ENCODE measurements at regions not wholly inside any gene's neighbourhood (a gene's known extent, or its start where the extent isn't known, plus 50 kb on each side); places are given as distances from the start of the nearest gene placed in this dataset.
A peak's percentile ranks its signal among the peaks of the same experiment; 100 is the strongest.

DNA sequence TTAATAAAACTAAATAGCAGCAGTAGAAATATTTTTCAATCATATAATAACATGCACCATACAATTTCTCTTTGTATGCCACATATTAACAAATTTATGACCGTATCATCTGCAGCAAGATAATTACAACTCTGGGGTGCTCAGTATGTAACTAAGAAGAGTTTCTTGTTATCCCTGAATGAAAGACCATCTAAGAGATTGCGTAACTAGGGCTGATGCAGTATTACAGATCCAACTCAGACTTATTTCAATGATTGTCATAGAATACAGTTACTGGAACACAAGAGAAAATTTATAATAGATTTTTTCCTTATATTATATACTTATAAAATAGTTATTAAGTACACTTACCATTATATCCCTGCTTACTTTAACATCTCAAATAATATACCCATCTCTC lies 305.1 kb downstream of the SLITRK1 start:
- H3K27ac ChIP-seq (ENCODE audit: low read depth, low read length) = no peak overlapping the region
- H3K4me1 ChIP-seq (ENCODE audit: control insufficient read depth, insufficient read depth, low read length) = no peaks in the 10 kb centered on the region
- DNase-seq (ENCODE audit: low read depth in 4 of 6, low spot score in 6 of 6) = no peak
- H3K4me3 ChIP-seq (ENCODE audit: low read depth, low read length) = no peak overlapping the region
- H3K27me3 ChIP-seq (ENCODE audit: control insufficient read depth, insufficient read depth, low read length) = no peaks in the 10 kb centered on the region
- WGBS (ENCODE audit: insufficient coverage) = no CpG with 5 or more reads among the region's 2 CpGs
- no peaks in the 10 kb centered on the region for H3K36me3 ChIP-seq (ENCODE audit: control insufficient read depth, insufficient read depth, low read length)
- H3K9me3 ChIP-seq (ENCODE audit: control insufficient read depth, insufficient read depth, low read length) = no peaks in the 10 kb centered on the region

- WGBS (ENCODE audit: insufficient coverage) = no CpG with 5 or more reads among the region's 3 CpGs
- Histone ChIP-seq H3K4me1 (ENCODE audit: control insufficient read depth, insufficient read depth, low read length) (no peaks in the 10 kb centered on the region), H3K9me3 (ENCODE audit: control insufficient read depth, insufficient read depth, low read length) (no peaks in the 10 kb centered on the region), H3K4me3 (ENCODE audit: low read depth, low read length) (no peak overlapping the region), H3K27me3 (ENCODE audit: control insufficient read depth, insufficient read depth, low read length) (no peaks in the 10 kb centered on the region), H3K36me3 (ENCODE audit: control insufficient read depth, insufficient read depth, low read length) (no peaks in the 10 kb centered on the region), H3K27ac (ENCODE audit: low read depth, low read length) (no peak overlapping the region)
- DNase-seq (ENCODE audit: low read depth in 4 of 6, low spot score in 6 of 6) = no peak
Observed at GRCh38 chr13:83568019-83568418, 314.3 kb downstream of the SLITRK1 start.

- no peak overlapping the region for H3K27ac ChIP-seq (ENCODE audit: low read depth, low read length)
- H3K36me3 ChIP-seq (ENCODE audit: control insufficient read depth, insufficient read depth, low read length) = no peaks in the 10 kb centered on the region
- H3K4me3 ChIP-seq (ENCODE audit: low read depth, low read length) = no peak overlapping the region
- WGBS (ENCODE audit: insufficient coverage) = 59% methylated on average over 3 of the region's 5 CpGs
- no peaks in the 10 kb centered on the region for H3K9me3 ChIP-seq (ENCODE audit: control insufficient read depth, insufficient read depth, low read length)
- H3K4me1 ChIP-seq (ENCODE audit: control insufficient read depth, insufficient read depth, low read length) = no peaks in the 10 kb centered on the region
- H3K27me3 ChIP-seq (ENCODE audit: control insufficient read depth, insufficient read depth, low read length) = no peaks in the 10 kb centered on the region
- DNase-seq (ENCODE audit: low read depth in 4 of 6, low spot score in 6 of 6) = no peak
Observed at GRCh38 chr13:83563499-83563898, 318.8 kb downstream of the SLITRK1 start.

GRCh38 chr13:83557845-83558244 lies 324.4 kb downstream of the SLITRK1 start:
- Histone ChIP-seq H3K4me1 (ENCODE audit: control insufficient read depth, insufficient read depth, low read length) (no peaks in the 10 kb centered on the region), H3K27ac (ENCODE audit: low read depth, low read length) (no peak overlapping the region)

GRCh38 chr13:83549671-83550070 lies 332.6 kb downstream of the SLITRK1 start:
- Histone ChIP-seq H3K36me3 (ENCODE audit: control insufficient read depth, insufficient read depth, low read length) (no peaks in the 10 kb centered on the region), H3K27ac (ENCODE audit: low read depth, low read length) (no peak overlapping the region), H3K4me1 (ENCODE audit: control insufficient read depth, insufficient read depth, low read length) (no peaks in the 10 kb centered on the region), H3K4me3 (ENCODE audit: low read depth, low read length) (no peak overlapping the region), H3K9me3 (ENCODE audit: control insufficient read depth, insufficient read depth, low read length) (no peaks in the 10 kb centered on the region), H3K27me3 (ENCODE audit: control insufficient read depth, insufficient read depth, low read length) (no peaks in the 10 kb centered on the region)
- DNase-seq (ENCODE audit: low read depth in 4 of 6, low spot score in 6 of 6) = no peak
- WGBS (ENCODE audit: insufficient coverage) = no CpG with 5 or more reads among the region's 1 CpG

More at GRCh38 chr13:83557845-83558244, 324.4 kb downstream of the SLITRK1 start:
- WGBS (ENCODE audit: insufficient coverage) = no CpG with 5 or more reads among the region's 2 CpGs
- Histone ChIP-seq H3K27me3 (ENCODE audit: control insufficient read depth, insufficient read depth, low read length) (no peaks in the 10 kb centered on the region), H3K36me3 (ENCODE audit: control insufficient read depth, insufficient read depth, low read length) (no peaks in the 10 kb centered on the region), H3K4me3 (ENCODE audit: low read depth, low read length) (no peak overlapping the region), H3K9me3 (ENCODE audit: control insufficient read depth, insufficient read depth, low read length) (no peaks in the 10 kb centered on the region)
- DNase-seq (ENCODE audit: low read depth in 4 of 6, low spot score in 6 of 6) = no peak

DNA sequence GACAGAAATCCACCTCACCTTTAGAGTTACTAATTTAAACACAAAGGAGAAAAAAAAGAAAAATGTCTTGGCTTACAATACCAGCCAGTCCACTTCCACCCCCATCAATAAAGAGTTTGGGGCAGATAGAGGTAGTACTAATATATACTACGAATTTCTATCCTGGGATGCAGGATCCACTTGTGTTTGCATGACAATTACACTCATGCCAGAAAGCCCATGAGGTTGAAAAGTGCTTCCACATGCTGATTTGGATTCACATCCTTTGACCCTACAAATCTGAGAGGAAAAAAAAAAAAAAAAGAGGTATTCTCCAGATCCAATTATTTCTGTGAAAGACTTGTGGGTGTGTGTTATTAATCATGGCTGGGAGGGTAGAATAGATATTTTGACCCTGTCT lies 335.2 kb downstream of the SLITRK1 start:
- no peaks in the 10 kb centered on the region for H3K27me3 ChIP-seq (ENCODE audit: control insufficient read depth, insufficient read depth, low read length)
- H3K27ac ChIP-seq (ENCODE audit: low read depth, low read length) = no peak overlapping the region
- no peaks in the 10 kb centered on the region for H3K4me1 ChIP-seq (ENCODE audit: control insufficient read depth, insufficient read depth, low read length)
- no peak for DNase-seq (ENCODE audit: low read depth in 4 of 6, low spot score in 6 of 6)
- no peaks in the 10 kb centered on the region for H3K36me3 ChIP-seq (ENCODE audit: control insufficient read depth, insufficient read depth, low read length)
- H3K9me3 ChIP-seq (ENCODE audit: control insufficient read depth, insufficient read depth, low read length) = no peaks in the 10 kb centered on the region
- no CpG with 5 or more reads among the region's 1 CpG for WGBS (ENCODE audit: insufficient coverage)
- no peak overlapping the region for H3K4me3 ChIP-seq (ENCODE audit: low read depth, low read length)

DNA sequence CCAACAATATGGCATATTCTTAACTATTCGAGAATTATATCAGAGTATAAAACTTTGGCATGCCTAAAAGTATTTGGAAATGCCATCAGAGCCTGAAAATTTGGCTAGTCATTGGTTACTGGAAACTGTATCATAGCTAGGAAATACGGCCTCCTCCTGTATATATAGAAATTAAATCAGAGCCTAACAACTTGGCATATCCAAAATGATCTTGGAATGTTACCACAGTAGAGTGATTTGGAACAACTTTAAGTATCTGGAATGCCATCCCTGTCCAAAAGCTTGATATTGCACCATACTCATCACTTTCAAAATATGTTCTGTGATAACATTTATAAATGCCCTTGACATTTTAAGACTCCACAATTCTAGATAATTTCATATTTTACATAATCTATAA lies 335.8 kb downstream of the SLITRK1 start:
- Histone ChIP-seq H3K9me3 (ENCODE audit: control insufficient read depth, insufficient read depth, low read length) (no peaks in the 10 kb centered on the region), H3K4me3 (ENCODE audit: low read depth, low read length) (no peak overlapping the region), H3K27me3 (ENCODE audit: control insufficient read depth, insufficient read depth, low read length) (no peaks in the 10 kb centered on the region), H3K36me3 (ENCODE audit: control insufficient read depth, insufficient read depth, low read length) (no peaks in the 10 kb centered on the region), H3K4me1 (ENCODE audit: control insufficient read depth, insufficient read depth, low read length) (no peaks in the 10 kb centered on the region), H3K27ac (ENCODE audit: low read depth, low read length) (no peak overlapping the region)
- WGBS (ENCODE audit: insufficient coverage) = no CpG with 5 or more reads among the region's 2 CpGs
- peak in 1 of 6 donors; percentile 55 for DNase-seq (ENCODE audit: low read depth in 4 of 6, low spot score in 6 of 6)

- DNase-seq (ENCODE audit: low read depth in 4 of 6, low spot score in 6 of 6) = no peak
- H3K27me3 ChIP-seq (ENCODE audit: control insufficient read depth, insufficient read depth, low read length) = no peaks in the 10 kb centered on the region
- no peaks in the 10 kb centered on the region for H3K4me1 ChIP-seq (ENCODE audit: control insufficient read depth, insufficient read depth, low read length)
- no peak overlapping the region for H3K27ac ChIP-seq (ENCODE audit: low read depth, low read length)
- H3K4me3 ChIP-seq (ENCODE audit: low read depth, low read length) = no peak overlapping the region
- H3K9me3 ChIP-seq (ENCODE audit: control insufficient read depth, insufficient read depth, low read length) = peaks cover 5% of the 10 kb centered on the region
- WGBS (ENCODE audit: insufficient coverage) = no CpG with 5 or more reads among the region's 2 CpGs
- H3K36me3 ChIP-seq (ENCODE audit: control insufficient read depth, insufficient read depth, low read length) = no peaks in the 10 kb centered on the region
Observed at GRCh38 chr13:83538636-83539035, 343.6 kb downstream of the SLITRK1 start.

- H3K4me1 ChIP-seq (ENCODE audit: control insufficient read depth, insufficient read depth, low read length) = no peaks in the 10 kb centered on the region
- no peaks in the 10 kb centered on the region for H3K27me3 ChIP-seq (ENCODE audit: control insufficient read depth, insufficient read depth, low read length)
- no peaks in the 10 kb centered on the region for H3K36me3 ChIP-seq (ENCODE audit: control insufficient read depth, insufficient read depth, low read length)
- no peak overlapping the region for H3K4me3 ChIP-seq (ENCODE audit: low read depth, low read length)
- no peak overlapping the region for H3K27ac ChIP-seq (ENCODE audit: low read depth, low read length)
- peaks cover 5% of the 10 kb centered on the region for H3K9me3 ChIP-seq (ENCODE audit: control insufficient read depth, insufficient read depth, low read length)
- no peak for DNase-seq (ENCODE audit: low read depth in 4 of 6, low spot score in 6 of 6)
- no CpG with 5 or more reads among the region's 2 CpGs for WGBS (ENCODE audit: insufficient coverage)
Observed at GRCh38 chr13:83536941-83537340, 345.3 kb downstream of the SLITRK1 start.

GRCh38 chr13:83536153-83536552 lies 346.1 kb downstream of the SLITRK1 start:
- WGBS (ENCODE audit: insufficient coverage) = no CpG with 5 or more reads among the region's 1 CpG
- peaks cover 5% of the 10 kb centered on the region for H3K9me3 ChIP-seq (ENCODE audit: control insufficient read depth, insufficient read depth, low read length)
- no peaks in the 10 kb centered on the region for H3K36me3 ChIP-seq (ENCODE audit: control insufficient read depth, insufficient read depth, low read length)
- no peak overlapping the region for H3K27ac ChIP-seq (ENCODE audit: low read depth, low read length)
- H3K4me3 ChIP-seq (ENCODE audit: low read depth, low read length) = no peak overlapping the region
- H3K27me3 ChIP-seq (ENCODE audit: control insufficient read depth, insufficient read depth, low read length) = no peaks in the 10 kb centered on the region
- H3K4me1 ChIP-seq (ENCODE audit: control insufficient read depth, insufficient read depth, low read length) = no peaks in the 10 kb centered on the region
- no peak for DNase-seq (ENCODE audit: low read depth in 4 of 6, low spot score in 6 of 6)
